SU-DHL-6 (cell line): ENCODE measurements at regions not wholly inside any gene's neighbourhood (a gene's known extent, or its start where the extent isn't known, plus 50 kb on each side); places are given as distances from the start of the nearest gene placed in this dataset.

ENCODE experiments used
- EZH2phosphoT487 ChIP-seq: fragments of 200-600 bp; sonication (generic), shearing (Covaris generic); conservative IDR thresholded peaks from 2 replicates; pipeline ENCODE4 v1.6.1; 2018; ENCODE audit warnings: mild to moderate bottlenecking, antibody characterized with exemption, low read length, moderate library complexity, mixed read lengths
- TF ChIP-seq, protein P1 (sequence below): fragments of 200-600 bp; sonication (generic); IDR thresholded peaks from one replicate; pipeline ENCODE4 v1.5.1; 2017; ENCODE audit warnings: antibody characterized with exemption, mild to moderate bottlenecking, low read length, moderate library complexity; ENCODE audit not compliant: insufficient read depth, poor library complexity, severe bottlenecking

GRCh38 chr10:3612183-3613001, 172.6 kb downstream of the KLF6 start:
- TF ChIP-seq, protein P1, sequence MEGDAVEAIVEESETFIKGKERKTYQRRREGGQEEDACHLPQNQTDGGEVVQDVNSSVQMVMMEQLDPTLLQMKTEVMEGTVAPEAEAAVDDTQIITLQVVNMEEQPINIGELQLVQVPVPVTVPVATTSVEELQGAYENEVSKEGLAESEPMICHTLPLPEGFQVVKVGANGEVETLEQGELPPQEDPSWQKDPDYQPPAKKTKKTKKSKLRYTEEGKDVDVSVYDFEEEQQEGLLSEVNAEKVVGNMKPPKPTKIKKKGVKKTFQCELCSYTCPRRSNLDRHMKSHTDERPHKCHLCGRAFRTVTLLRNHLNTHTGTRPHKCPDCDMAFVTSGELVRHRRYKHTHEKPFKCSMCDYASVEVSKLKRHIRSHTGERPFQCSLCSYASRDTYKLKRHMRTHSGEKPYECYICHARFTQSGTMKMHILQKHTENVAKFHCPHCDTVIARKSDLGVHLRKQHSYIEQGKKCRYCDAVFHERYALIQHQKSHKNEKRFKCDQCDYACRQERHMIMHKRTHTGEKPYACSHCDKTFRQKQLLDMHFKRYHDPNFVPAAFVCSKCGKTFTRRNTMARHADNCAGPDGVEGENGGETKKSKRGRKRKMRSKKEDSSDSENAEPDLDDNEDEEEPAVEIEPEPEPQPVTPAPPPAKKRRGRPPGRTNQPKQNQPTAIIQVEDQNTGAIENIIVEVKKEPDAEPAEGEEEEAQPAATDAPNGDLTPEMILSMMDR: no peak
- TF ChIP-seq EZH2phosphoT487: no peak
